ENCODE measurements at regions not wholly inside any gene's neighbourhood (a gene's known extent, or its start where the extent isn't known, plus 50 kb on each side); places are given as distances from the start of the nearest gene placed in this dataset.
"Not testable (repeated sequence)": the region's sequence is repeated elsewhere in the genome, so short reads cannot be mapped to it uniquely, and the experiment has no call there.

DNA sequence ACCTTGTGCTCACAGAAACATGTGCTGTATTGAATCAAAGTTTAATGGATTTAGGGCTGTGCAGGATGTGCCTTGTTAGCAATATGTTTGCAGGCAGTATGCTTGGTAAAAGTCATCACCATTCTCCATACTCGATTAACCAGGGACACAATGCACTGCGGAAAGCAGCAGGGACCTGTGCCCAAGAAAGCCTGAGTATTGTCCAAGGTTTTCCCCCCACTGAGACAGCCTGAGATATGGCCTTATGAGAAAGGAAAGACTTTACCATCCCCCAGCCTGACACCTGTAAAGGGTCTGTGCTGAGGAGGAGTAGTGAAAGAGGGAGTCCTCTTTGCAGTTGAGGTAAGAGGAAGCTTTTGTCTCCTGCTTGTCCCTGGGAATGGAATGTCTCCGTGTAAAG, 476.2 kb downstream of the DIRAS2 start:
- TF ChIP-seq, protein P1, sequence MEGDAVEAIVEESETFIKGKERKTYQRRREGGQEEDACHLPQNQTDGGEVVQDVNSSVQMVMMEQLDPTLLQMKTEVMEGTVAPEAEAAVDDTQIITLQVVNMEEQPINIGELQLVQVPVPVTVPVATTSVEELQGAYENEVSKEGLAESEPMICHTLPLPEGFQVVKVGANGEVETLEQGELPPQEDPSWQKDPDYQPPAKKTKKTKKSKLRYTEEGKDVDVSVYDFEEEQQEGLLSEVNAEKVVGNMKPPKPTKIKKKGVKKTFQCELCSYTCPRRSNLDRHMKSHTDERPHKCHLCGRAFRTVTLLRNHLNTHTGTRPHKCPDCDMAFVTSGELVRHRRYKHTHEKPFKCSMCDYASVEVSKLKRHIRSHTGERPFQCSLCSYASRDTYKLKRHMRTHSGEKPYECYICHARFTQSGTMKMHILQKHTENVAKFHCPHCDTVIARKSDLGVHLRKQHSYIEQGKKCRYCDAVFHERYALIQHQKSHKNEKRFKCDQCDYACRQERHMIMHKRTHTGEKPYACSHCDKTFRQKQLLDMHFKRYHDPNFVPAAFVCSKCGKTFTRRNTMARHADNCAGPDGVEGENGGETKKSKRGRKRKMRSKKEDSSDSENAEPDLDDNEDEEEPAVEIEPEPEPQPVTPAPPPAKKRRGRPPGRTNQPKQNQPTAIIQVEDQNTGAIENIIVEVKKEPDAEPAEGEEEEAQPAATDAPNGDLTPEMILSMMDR (IDR thresholded peaks at IDR 0.05), result not testable (repeated sequence)
- not testable (repeated sequence) for TF ChIP-seq EP300, POLR2AphosphoS5 (IDR thresholded peaks at IDR 0.05)

Data from gastroesophageal sphincter (tissue), 3 donors.